Gastrocnemius medialis (tissue), 4 donors: ENCODE measurements at regions not wholly inside any gene's neighbourhood (a gene's known extent, or its start where the extent isn't known, plus 50 kb on each side); places are given as distances from the start of the nearest gene placed in this dataset.

Experiments used
- ATAC-seq, 2 donors: fragments of 150-250 bp; one replicate each; pipeline ENCODE4 v1.9.1; 2016
- DNase-seq, 2 donors: peaks; one replicate each; pipeline ENCODE4 v3.0.0-alpha.2; 2019
- H3K27ac ChIP-seq, 4 donors: fragments of 200-600 bp; sonication (generic); 1 replicate in 1 of 4; 2 replicates in 3 of 4; pipeline ENCODE4 v1.5.1; 2016 to 2018; ENCODE audit warnings: mild to moderate bottlenecking in 2 of 4, moderate library complexity in 1 of 4
- H3K27me3 ChIP-seq, 3 donors: fragments of 200-600 bp; sonication (generic) in 2 of 3; 1 replicate in 1 of 3; 2 replicates in 2 of 3; pipeline versions ENCODE4 v1.5.1 to v1.6.0; 2016 to 2019; ENCODE audit warnings: mild to moderate bottlenecking in 1 of 3, moderate library complexity in 1 of 3
- H3K36me3 ChIP-seq, 2 donors: fragments of 200-600 bp; sonication (generic) in 1 of 2; one replicate each; pipeline ENCODE4 v1.5.1; 2017 to 2018
- H3K4me1 ChIP-seq, 2 donors: fragments of 200-600 bp; sonication (generic) in 1 of 2; one replicate each; pipeline ENCODE4 v1.5.1; 2016 to 2017; ENCODE audit warnings: mild to moderate bottlenecking in 2 of 2
- H3K4me3 ChIP-seq, 4 donors: fragments of 200-600 bp; sonication (generic) in 3 of 4; 1 replicate in 1 of 4; 2 replicates in 3 of 4; pipeline ENCODE4 v1.5.1; 2016 to 2019; ENCODE audit warnings: mild to moderate bottlenecking in 2 of 4
- H3K9me3 ChIP-seq, 3 donors: fragments of 200-600 bp; sonication (generic) in 2 of 3; 1 replicate in 1 of 3; 2 replicates in 2 of 3; pipeline ENCODE4 v1.5.1; 2016 to 2019
- POLR2A ChIP-seq, 2 donors: fragments of 450-650 bp; IDR thresholded peaks; one replicate each; pipeline ENCODE4 v1.6.1; 2017; ENCODE audit warnings: antibody characterized with exemption in 2 of 2, mild to moderate bottlenecking in 2 of 2, moderate library complexity in 2 of 2
- in situ Hi-C, 4 donors: fragments of 200-750 bp; cut with MboI; loops; one replicate each; pipeline versions ENCODE4 v1.15.0 to v1.8.0; 2017; ENCODE audit warnings: low sequenced_read_pairs in 4 of 4
- intact Hi-C: fragments of 100-400 bp; cut with DNase I; formaldehyde crosslinking; loops from one replicate; pipeline ENCODE4 v1.15.1; 2023; ENCODE audit warnings: low total_unique reads
- TF ChIP-seq, protein P1 (sequence below), 5 experiments: fragments of 450-650 bp in 3 of 5; fragments of 200-600 bp in 2 of 5; sonication (generic) in 2 of 5; IDR thresholded peaks in 4 of 5; conservative IDR thresholded peaks in 1 of 5; 1 replicate in 4 of 5; 2 replicates in 1 of 5; pipeline ENCODE4 v1.5.1; 2016 to 2019; ENCODE audit warnings: antibody characterized with exemption in 5 of 5, mild to moderate bottlenecking in 3 of 5, moderate library complexity in 3 of 5

DNA sequence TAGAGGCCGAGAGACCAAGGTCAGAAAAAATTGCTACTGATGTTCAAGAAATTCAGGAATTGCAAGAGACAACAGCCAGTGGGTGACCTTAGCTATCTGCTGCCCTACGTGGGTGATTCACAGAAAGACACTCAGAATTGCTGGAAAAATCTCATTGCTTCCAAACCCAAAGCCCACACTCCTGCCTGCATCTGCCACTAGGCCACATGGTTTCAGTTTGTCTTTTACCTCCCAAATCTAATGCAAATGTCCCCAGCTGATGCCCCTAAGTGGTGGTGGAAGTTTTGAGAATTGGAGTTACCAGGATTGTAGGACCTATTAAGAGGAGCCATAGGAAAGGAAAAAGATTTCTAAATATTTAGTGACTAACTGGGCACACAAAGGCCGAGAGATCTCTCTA is 341.5 kb upstream of the CHRM3 start:
- H3K4me3 ChIP-seq = no peak overlapping the region
- ATAC-seq (no peak), DNase-seq (no peak)
- no peaks in the 10 kb centered on the region for H3K4me1 ChIP-seq
- no peaks in the 10 kb centered on the region for H3K27me3 ChIP-seq
- no peaks in the 10 kb centered on the region for H3K36me3 ChIP-seq
- H3K9me3 ChIP-seq = no peaks in the 10 kb centered on the region
- no peak for TF ChIP-seq POLR2A (IDR thresholded peaks at IDR 0.05)
- TF ChIP-seq, protein P1, sequence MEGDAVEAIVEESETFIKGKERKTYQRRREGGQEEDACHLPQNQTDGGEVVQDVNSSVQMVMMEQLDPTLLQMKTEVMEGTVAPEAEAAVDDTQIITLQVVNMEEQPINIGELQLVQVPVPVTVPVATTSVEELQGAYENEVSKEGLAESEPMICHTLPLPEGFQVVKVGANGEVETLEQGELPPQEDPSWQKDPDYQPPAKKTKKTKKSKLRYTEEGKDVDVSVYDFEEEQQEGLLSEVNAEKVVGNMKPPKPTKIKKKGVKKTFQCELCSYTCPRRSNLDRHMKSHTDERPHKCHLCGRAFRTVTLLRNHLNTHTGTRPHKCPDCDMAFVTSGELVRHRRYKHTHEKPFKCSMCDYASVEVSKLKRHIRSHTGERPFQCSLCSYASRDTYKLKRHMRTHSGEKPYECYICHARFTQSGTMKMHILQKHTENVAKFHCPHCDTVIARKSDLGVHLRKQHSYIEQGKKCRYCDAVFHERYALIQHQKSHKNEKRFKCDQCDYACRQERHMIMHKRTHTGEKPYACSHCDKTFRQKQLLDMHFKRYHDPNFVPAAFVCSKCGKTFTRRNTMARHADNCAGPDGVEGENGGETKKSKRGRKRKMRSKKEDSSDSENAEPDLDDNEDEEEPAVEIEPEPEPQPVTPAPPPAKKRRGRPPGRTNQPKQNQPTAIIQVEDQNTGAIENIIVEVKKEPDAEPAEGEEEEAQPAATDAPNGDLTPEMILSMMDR (IDR thresholded peaks at IDR 0.05 in 4 of 5, conservative IDR thresholded peaks at IDR 0.05 in 1 of 5) = no peak
- in situ Hi-C loops = no loop called here
- H3K27ac ChIP-seq = no peak overlapping the region
- intact Hi-C loops = no loop called here

- ATAC-seq (no peak), DNase-seq (no peak)
- intact Hi-C loops (no loop called here), in situ Hi-C loops (no loop called here)
- TF ChIP-seq, protein P1 (IDR thresholded peaks at IDR 0.05 in 4 of 5, conservative IDR thresholded peaks at IDR 0.05 in 1 of 5) = no peak
- no peak for TF ChIP-seq POLR2A (IDR thresholded peaks at IDR 0.05)
- no peaks in the 10 kb centered on the region for H3K27me3 ChIP-seq
- H3K27ac ChIP-seq = no peak overlapping the region
- no peaks in the 10 kb centered on the region for H3K4me1 ChIP-seq
- H3K9me3 ChIP-seq = no peaks in the 10 kb centered on the region
- H3K36me3 ChIP-seq = no peaks in the 10 kb centered on the region
- no peak overlapping the region for H3K4me3 ChIP-seq
Measured at GRCh38 chr1:239040523-239040922, 345.8 kb upstream of the CHRM3 start.

GRCh38 chr1:239031310-239031709 is 355.1 kb upstream of the CHRM3 start:
- H3K9me3 ChIP-seq = no peaks in the 10 kb centered on the region
- TF ChIP-seq POLR2A (IDR thresholded peaks at IDR 0.05) = no peak
- TF ChIP-seq, protein P1 (IDR thresholded peaks at IDR 0.05 in 4 of 5, conservative IDR thresholded peaks at IDR 0.05 in 1 of 5) = no peak
- in situ Hi-C loops = no loop called here
- no peak overlapping the region for H3K4me3 ChIP-seq
- no peak for ATAC-seq
- no peaks in the 10 kb centered on the region for H3K27me3 ChIP-seq
- no peaks in the 10 kb centered on the region for H3K36me3 ChIP-seq
- H3K27ac ChIP-seq = no peak overlapping the region
- DNase-seq = no peak
- intact Hi-C loops = no loop called here
- no peaks in the 10 kb centered on the region for H3K4me1 ChIP-seq

- no peak overlapping the region for H3K4me3 ChIP-seq
- no peak overlapping the region for H3K27ac ChIP-seq
- H3K36me3 ChIP-seq = no peaks in the 10 kb centered on the region
- no peaks in the 10 kb centered on the region for H3K27me3 ChIP-seq
- H3K4me1 ChIP-seq = no peaks in the 10 kb centered on the region
- no peak for ATAC-seq
- intact Hi-C loops (no loop called here), in situ Hi-C loops (no loop called here)
- DNase-seq = no peak
- TF ChIP-seq, protein P1 (IDR thresholded peaks at IDR 0.05 in 4 of 5, conservative IDR thresholded peaks at IDR 0.05 in 1 of 5) = no peak
- no peak for TF ChIP-seq POLR2A (IDR thresholded peaks at IDR 0.05)
- no peaks in the 10 kb centered on the region for H3K9me3 ChIP-seq
Measured at GRCh38 chr1:239025997-239026694, 360.2 kb upstream of the CHRM3 start.

DNA sequence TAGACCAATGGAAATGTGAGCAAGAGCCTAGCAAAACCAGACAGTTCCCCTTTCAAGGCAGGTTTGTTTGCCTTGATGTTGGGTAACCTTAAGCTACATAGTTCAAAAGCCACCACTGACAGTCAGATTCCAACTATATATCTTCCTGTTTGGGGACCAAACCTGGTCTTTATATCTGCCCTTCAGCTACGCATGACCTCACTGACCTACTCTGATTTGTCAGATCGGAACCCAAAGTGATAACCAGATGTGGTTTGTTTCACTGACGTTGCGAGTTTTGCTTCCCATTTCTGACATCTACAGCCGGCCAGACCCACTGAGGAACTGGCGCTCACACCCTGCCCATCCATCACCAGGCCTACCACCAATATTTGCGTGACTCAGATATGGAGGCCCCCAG is 361.1 kb upstream of the CHRM3 start:
- DNase-seq = no peak
- H3K27ac ChIP-seq = no peak overlapping the region
- no peaks in the 10 kb centered on the region for H3K9me3 ChIP-seq
- no peak for ATAC-seq
- no peaks in the 10 kb centered on the region for H3K27me3 ChIP-seq
- H3K4me3 ChIP-seq = no peak overlapping the region
- in situ Hi-C loops = no loop called here
- TF ChIP-seq, protein P1 (IDR thresholded peaks at IDR 0.05 in 4 of 5, conservative IDR thresholded peaks at IDR 0.05 in 1 of 5) = no peak
- TF ChIP-seq POLR2A (IDR thresholded peaks at IDR 0.05) = no peak
- intact Hi-C loops = no loop called here
- no peaks in the 10 kb centered on the region for H3K36me3 ChIP-seq
- no peaks in the 10 kb centered on the region for H3K4me1 ChIP-seq
